Epithelial cell of esophagus (primary cell): ENCODE measurements at regions not wholly inside any gene's neighbourhood (a gene's known extent, or its start where the extent isn't known, plus 50 kb on each side); places are given as distances from the start of the nearest gene placed in this dataset.
A peak's percentile ranks its signal among the peaks of the same experiment; 100 is the strongest.

Experiments
- DNase-seq: peaks from one replicate; pipeline ENCODE4 v3.0.0; 2010; ENCODE audit warnings: low read depth
- H3K4me3 ChIP-seq: 2 replicates; pipeline ENCODE4 v1.5.1; 2011; ENCODE audit warnings: mild to moderate bottlenecking, low read length, control low read depth
- CTCF ChIP-seq: IDR thresholded peaks from 2 replicates; pipeline ENCODE4 v1.5.1; 2011; ENCODE audit warnings: low read depth, mild to moderate bottlenecking, low read length, control low read depth, inconsistent platforms; ENCODE audit not compliant: insufficient read depth; ENCODE audit errors: missing control alignments

- no peak for TF ChIP-seq CTCF
- no peak for DNase-seq
- no peak overlapping the region for H3K4me3 ChIP-seq
Measured at GRCh38 chr15:35992791-35993190, 446.8 kb upstream of the DPH6 start.

- TF ChIP-seq CTCF, result no peak
Measured at GRCh38 chr15:35993196-35993595, 447.2 kb upstream of the DPH6 start.

GRCh38 chr15:35994876-35995275, 448.9 kb upstream of the DPH6 start:
- no peak overlapping the region for H3K4me3 ChIP-seq
- TF ChIP-seq CTCF, result no peak

More at GRCh38 chr15:35993196-35993595, 447.2 kb upstream of the DPH6 start:
- no peak for DNase-seq
- H3K4me3 ChIP-seq, result no peak overlapping the region

GRCh38 chr15:35998663-35999602, 453.0 kb upstream of the DPH6 start:
- no peak overlapping the region for H3K4me3 ChIP-seq
- TF ChIP-seq CTCF, result no peak
- DNase-seq, result no peak

More at GRCh38 chr15:35994876-35995275, 448.9 kb upstream of the DPH6 start:
- no peak for DNase-seq

GRCh38 chr15:36004891-36005490, 459.0 kb upstream of the DPH6 start:
- TF ChIP-seq CTCF, result no peak
- H3K4me3 ChIP-seq, result no peak overlapping the region
- no peak for DNase-seq

GRCh38 chr15:36005542-36005941, 459.6 kb upstream of the DPH6 start:
- peak; percentile 36 for DNase-seq
- no peak for TF ChIP-seq CTCF
- no peak overlapping the region for H3K4me3 ChIP-seq
